ENCODE measurements at regions not wholly inside any gene's neighbourhood (a gene's known extent, or its start where the extent isn't known, plus 50 kb on each side); places are given as distances from the start of the nearest gene placed in this dataset.

DNA sequence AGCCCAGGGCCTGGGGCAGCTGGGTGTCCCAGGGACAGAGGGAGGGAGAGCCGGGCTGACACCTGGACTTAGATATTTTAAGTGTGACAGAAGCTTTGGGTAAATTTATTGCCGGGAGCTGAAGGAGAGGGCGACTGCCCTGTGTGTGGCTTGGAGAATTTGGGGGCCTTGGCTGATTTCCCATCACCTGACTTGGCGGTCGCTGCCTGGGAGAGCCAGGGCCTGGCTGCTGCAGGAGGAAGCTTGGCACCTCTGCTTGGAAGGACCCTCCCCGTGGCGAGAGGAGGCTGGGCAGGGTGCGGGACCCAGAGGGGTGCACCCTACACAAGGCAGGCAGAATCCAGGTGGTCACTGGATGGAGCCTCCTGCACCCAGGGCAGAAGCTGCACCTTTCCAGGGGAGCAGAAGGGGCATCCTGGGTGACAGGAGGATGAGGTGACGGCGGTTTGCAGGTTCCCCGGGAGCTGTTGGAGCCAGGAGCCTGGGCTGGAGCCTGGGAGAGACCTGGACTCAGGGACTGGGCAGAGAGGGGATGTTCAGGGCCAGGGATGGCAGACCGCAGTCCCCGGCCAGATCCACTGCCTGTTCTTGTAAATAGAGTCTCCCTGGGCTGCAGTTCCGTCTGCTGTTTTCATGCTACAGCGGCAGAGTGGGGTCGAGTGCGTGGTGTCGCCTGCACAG, 72.0 kb downstream of the RGS12 start:
- TF ChIP-seq, protein P1, sequence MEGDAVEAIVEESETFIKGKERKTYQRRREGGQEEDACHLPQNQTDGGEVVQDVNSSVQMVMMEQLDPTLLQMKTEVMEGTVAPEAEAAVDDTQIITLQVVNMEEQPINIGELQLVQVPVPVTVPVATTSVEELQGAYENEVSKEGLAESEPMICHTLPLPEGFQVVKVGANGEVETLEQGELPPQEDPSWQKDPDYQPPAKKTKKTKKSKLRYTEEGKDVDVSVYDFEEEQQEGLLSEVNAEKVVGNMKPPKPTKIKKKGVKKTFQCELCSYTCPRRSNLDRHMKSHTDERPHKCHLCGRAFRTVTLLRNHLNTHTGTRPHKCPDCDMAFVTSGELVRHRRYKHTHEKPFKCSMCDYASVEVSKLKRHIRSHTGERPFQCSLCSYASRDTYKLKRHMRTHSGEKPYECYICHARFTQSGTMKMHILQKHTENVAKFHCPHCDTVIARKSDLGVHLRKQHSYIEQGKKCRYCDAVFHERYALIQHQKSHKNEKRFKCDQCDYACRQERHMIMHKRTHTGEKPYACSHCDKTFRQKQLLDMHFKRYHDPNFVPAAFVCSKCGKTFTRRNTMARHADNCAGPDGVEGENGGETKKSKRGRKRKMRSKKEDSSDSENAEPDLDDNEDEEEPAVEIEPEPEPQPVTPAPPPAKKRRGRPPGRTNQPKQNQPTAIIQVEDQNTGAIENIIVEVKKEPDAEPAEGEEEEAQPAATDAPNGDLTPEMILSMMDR (conservative IDR thresholded peaks at IDR 0.05) = no peak
- no peaks in the 10 kb centered on the region for H3K27me3 Mint-ChIP-seq (ENCODE audit: insufficient read depth)

DNA sequence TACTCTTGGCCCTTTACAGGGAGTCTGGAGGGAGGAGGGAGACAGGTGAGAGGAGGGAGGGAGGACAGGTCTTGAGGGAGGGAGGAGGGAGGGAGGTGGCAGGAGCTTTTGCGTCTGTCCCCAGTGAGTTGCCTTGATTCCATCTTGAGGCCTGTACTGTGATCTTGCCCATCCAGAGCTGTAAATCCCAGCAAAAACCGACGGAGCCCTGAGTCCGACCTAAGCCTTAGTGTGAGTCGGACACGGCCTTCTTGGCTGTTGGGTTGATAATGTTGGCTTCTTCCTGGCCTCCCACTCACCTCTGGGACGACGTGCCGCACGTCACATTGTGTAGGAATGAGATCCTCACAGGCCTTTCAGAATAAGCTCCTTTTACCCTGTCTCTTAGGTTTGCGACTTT, 72.5 kb downstream of the RGS12 start:
- 93 to 98% methylated on average over 10 to 11 of the region's 11 CpGs for WGBS, 2 experiments (ENCODE audit: insufficient coverage in 1 of 2, insufficient read length in 1 of 2)
- H3K4me3 Mint-ChIP-seq = no peak overlapping the region

More for the DNA sequence above, 72.0 kb downstream of the RGS12 start:
- H3K36me3 Mint-ChIP-seq (ENCODE audit: low read depth) = no peaks in the 10 kb centered on the region
- H3K9me3 Mint-ChIP-seq = no peaks in the 10 kb centered on the region
- no peak overlapping the region for H3K4me3 ChIP-seq (ENCODE audit: low read length)
- H3K9ac ChIP-seq (ENCODE audit: extremely low read depth, low read length, poor library complexity, severe bottlenecking) = no peak overlapping the region
- 92 to 96% methylated on average over 10 to 18 of the region's 18 CpGs for WGBS, 2 experiments (ENCODE audit: insufficient coverage in 1 of 2, insufficient read length in 1 of 2)
- no peaks in the 10 kb centered on the region for H3K36me3 ChIP-seq (ENCODE audit: control insufficient read depth, insufficient read depth, low read length)
- peaks cover 9% of the 10 kb centered on the region for H3K4me1 ChIP-seq (ENCODE audit: control insufficient read depth, insufficient read depth, low read length)
- no peak for DNase-seq
- no peak overlapping the region for H3K4me3 Mint-ChIP-seq
- H3K27ac Mint-ChIP-seq = no peak overlapping the region
- no peak overlapping the region for H3K27ac ChIP-seq (ENCODE audit: low read depth, low read length)
- H3K9me3 ChIP-seq (ENCODE audit: control insufficient read depth, low read length) = no peaks in the 10 kb centered on the region
- H3K27me3 ChIP-seq (ENCODE audit: control insufficient read depth, insufficient read depth, low read length, poor library complexity, severe bottlenecking) = no peaks in the 10 kb centered on the region
- peaks cover 13% of the 10 kb centered on the region for H3K4me1 Mint-ChIP-seq

DNA sequence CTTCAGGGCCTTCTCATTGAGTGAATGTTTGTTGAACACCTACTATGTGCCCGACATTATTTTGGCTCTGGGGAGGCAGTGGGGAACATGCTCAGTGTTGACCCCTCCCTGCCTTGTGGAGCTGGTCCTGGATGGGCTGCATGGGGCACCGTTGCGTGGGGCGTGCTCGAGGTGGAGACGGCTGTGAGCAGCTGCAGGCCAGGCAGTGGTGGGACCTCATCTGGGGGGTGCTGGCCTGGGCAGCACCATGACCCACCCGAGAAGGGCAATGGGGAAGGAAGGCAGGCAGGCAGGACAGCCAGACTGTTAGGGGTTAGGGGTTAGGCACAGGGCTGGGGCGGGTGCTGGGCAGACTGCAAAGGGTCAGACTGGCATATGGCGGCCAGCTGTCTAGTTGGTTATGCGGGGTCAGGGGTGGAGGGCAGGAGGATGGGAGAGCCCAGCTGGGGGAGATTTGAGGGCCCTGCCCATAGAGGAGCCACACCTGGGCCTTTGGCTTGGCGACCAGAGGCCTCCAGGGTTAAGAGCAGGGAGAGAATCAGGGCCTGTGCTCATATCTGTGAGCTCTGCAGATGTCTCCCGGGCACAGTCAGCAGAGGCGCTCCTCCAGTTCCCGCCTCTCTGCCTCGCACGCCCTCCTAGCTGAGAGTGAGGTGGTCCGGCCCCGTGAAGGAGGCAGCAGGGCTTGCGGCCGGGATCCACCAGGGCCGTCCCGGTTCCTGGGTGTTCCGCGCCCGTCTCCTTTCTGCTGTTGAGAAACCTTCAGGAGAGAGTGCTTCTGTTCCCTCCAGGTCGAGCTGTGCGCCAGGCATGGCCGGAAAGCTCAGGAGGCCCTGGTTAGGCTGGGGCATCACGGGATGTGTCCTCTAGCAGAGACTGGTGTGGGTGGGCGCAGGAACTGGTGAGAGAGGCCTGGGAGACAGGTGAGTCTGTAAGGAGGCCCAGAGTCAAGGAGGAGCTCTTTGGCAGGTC, 73.3 kb downstream of the RGS12 start:
- H3K27ac ChIP-seq (ENCODE audit: low read depth, low read length) = no peak overlapping the region
- H3K4me1 Mint-ChIP-seq = peaks cover 23% of the 10 kb centered on the region
- H3K9me3 ChIP-seq (ENCODE audit: control insufficient read depth, low read length) = no peaks in the 10 kb centered on the region
- no peaks in the 10 kb centered on the region for H3K27me3 ChIP-seq (ENCODE audit: control insufficient read depth, insufficient read depth, low read length, poor library complexity, severe bottlenecking)
- no peak overlapping the region for H3K4me3 Mint-ChIP-seq
- no peaks in the 10 kb centered on the region for H3K9me3 Mint-ChIP-seq
- H3K27ac Mint-ChIP-seq = peak overlapping the region; percentile 55
- H3K27me3 Mint-ChIP-seq (ENCODE audit: insufficient read depth) = no peaks in the 10 kb centered on the region
- TF ChIP-seq, protein P1 (conservative IDR thresholded peaks at IDR 0.05) = no peak
- no peaks in the 10 kb centered on the region for H3K36me3 ChIP-seq (ENCODE audit: control insufficient read depth, insufficient read depth, low read length)
- H3K4me1 ChIP-seq (ENCODE audit: control insufficient read depth, insufficient read depth, low read length) = peaks cover 16% of the 10 kb centered on the region
- H3K4me3 ChIP-seq (ENCODE audit: low read length) = no peak overlapping the region
- WGBS, 2 experiments (ENCODE audit: insufficient coverage in 1 of 2, insufficient read length in 1 of 2) = 93 to 98% methylated on average over 17 to 30 of the region's 30 CpGs
- no peak overlapping the region for H3K9ac ChIP-seq (ENCODE audit: extremely low read depth, low read length, poor library complexity, severe bottlenecking)
- no peaks in the 10 kb centered on the region for H3K36me3 Mint-ChIP-seq (ENCODE audit: low read depth)
- no peak for DNase-seq

More for the DNA sequence above, 72.5 kb downstream of the RGS12 start:
- Histone ChIP-seq H3K27ac (ENCODE audit: low read depth, low read length) (no peak overlapping the region), H3K9ac (ENCODE audit: extremely low read depth, low read length, poor library complexity, severe bottlenecking) (no peak overlapping the region), H3K27me3 (ENCODE audit: control insufficient read depth, insufficient read depth, low read length, poor library complexity, severe bottlenecking) (no peaks in the 10 kb centered on the region), H3K4me3 (ENCODE audit: low read length) (no peak overlapping the region), H3K4me1 (ENCODE audit: control insufficient read depth, insufficient read depth, low read length) (peaks cover 9% of the 10 kb centered on the region), H3K36me3 (ENCODE audit: control insufficient read depth, insufficient read depth, low read length) (no peaks in the 10 kb centered on the region), H3K9me3 (ENCODE audit: control insufficient read depth, low read length) (no peaks in the 10 kb centered on the region)
- Mint-ChIP-seq H3K36me3 (ENCODE audit: low read depth) (no peaks in the 10 kb centered on the region), H3K27ac (peak overlapping the region; percentile 55), H3K9me3 (no peaks in the 10 kb centered on the region), H3K4me1 (peaks cover 18% of the 10 kb centered on the region), H3K27me3 (ENCODE audit: insufficient read depth) (no peaks in the 10 kb centered on the region)
- TF ChIP-seq, protein P1 (conservative IDR thresholded peaks at IDR 0.05) = no peak
- DNase-seq = no peak
